Stimulated activated CD4-positive, alpha-beta T cell treated with anti-CD3 and anti-CD28 coated beads, TNF-alpha, amount 100 ng/mL, for 48 hours (primary cell): ENCODE measurements at regions not wholly inside any gene's neighbourhood (a gene's known extent, or its start where the extent isn't known, plus 50 kb on each side); places are given as distances from the start of the nearest gene placed in this dataset.

ENCODE experiments used
- DNase-seq, 3 donors: peaks; one replicate each; pipeline ENCODE4 v3.0.0-alpha.2; 2020; ENCODE audit warnings: low read depth in 3 of 3

DNA sequence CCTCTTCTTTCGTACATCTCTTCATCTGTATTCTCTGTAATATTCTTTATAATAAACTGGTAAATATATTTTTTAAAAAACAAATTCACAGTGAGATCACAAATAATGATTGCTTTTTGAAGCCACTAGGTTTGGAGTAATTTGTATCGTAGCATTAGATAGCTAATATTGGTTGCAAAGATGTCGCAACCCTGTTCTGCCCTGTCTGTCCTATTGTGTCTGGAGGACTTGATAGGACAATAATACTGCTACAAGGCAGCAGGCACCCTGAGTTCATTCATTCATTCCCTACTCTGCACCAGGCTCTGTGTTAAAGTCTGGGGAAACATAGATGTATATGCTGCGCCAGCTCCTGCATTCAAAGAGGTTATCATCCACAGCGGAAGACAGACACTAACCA is 206.7 kb upstream of the KLF4 start:
- DNase-seq = no peak

DNA sequence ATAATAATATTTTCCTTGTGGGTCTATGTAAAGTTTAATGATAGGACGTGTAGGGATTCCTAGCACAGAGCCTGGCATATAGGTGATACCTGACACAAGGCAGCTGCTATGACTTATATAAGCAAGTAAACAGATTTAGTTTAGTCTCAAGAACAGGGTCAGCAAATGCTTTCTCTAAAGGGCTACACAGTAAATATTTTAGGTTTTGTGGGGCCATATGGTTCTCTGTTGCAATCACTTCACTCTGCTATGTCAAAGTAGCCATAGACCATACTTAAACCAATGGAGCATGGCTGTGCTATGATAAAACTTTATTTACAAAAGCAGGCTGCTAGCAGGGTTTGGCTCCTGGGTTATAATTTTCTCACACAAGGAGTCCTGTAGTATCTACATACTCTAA is 204.8 kb upstream of the KLF4 start:
- no peak for DNase-seq

- no peak for DNase-seq
These were observed 204.2 kb upstream of the KLF4 start for GRCh38 chr9:107693625-107694326.

- DNase-seq = no peak
These were observed 202.1 kb upstream of the KLF4 start for GRCh38 chr9:107691664-107692063.

DNA sequence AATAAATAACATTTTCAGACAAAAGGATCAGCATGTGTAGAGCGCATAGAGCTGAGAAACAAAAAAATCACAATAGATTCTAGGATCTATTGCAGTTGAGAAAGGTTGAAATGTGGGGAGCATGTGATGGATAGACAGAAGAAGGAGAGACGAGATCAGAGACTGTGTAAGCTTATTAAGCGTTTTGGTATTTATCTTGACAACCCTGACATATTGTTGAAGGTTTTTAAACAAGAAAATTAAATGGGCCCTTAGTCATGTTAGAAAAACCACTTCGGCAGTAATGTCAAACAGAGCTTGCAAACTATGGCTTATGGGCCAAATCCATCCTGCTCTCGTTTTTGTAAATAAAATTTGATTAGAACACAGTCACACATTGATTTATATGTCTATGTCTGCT is 200.5 kb upstream of the KLF4 start:
- no peak for DNase-seq

DNA sequence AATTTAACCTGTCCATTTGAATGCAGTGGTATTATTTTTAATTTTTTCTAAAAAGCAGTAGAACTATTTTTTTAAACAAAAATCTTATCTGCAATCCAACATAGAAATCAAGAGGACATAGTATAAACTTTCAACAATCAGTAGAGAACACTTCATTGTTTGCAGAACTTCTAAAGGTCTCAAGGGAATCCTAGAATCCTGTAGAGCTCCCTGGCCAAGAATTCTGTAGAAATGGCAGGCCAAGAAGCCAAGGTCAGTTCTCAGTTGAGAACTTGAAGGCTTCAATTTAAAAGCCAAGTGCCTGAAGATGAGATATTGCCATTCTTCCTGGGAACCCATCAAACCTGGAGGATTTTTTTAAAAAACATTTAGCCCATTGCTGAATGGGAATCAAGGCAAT is 199.2 kb upstream of the KLF4 start:
- no peak for DNase-seq

GRCh38 chr9:107685901-107686300 is 196.3 kb upstream of the KLF4 start:
- no peak for DNase-seq

GRCh38 chr9:107685376-107685775 is 195.8 kb upstream of the KLF4 start:
- DNase-seq = no peak

- DNase-seq = no peak
These were observed 194.7 kb upstream of the KLF4 start for GRCh38 chr9:107684224-107684623.

DNA sequence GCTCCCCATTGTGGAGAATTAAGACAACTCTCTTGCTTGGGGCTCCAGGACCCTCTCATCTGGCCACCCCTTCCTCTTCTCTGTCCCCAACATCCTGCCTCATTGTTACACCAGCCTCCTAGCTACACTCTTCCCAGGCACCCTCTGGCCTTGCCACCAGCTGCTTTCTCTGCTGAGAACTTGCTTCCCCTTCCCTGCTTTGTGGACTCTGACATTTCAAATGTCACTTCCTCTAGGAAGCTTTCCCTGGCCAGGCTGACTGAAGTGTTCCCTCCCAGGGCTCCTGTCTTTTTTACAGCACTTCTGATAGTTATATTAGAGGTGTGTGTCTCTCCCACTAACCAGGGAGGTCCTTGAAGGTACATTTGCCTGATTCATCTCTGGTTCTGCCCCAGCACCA is 194.0 kb upstream of the KLF4 start:
- DNase-seq = no peak

DNA sequence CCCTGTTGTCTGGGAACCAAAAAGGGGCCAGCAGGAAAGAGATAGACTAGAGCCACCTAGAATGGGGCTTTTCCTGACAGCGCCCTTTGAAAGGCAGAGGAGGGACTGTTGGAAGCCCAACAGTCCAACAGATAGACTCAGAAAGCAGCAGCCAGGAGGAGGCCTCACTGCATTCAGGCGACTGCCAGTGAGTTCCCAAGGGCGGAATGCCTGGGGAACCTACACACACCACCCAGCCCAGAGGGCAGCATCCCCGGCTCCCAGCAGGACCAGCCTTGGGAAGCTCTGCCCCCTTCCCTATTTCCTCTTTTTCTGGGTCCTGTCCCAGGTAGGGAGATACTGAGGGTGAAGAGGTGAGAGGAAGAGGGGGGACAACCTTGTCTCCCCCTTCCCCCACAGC is 192.4 kb upstream of the KLF4 start:
- DNase-seq = no peak

DNA sequence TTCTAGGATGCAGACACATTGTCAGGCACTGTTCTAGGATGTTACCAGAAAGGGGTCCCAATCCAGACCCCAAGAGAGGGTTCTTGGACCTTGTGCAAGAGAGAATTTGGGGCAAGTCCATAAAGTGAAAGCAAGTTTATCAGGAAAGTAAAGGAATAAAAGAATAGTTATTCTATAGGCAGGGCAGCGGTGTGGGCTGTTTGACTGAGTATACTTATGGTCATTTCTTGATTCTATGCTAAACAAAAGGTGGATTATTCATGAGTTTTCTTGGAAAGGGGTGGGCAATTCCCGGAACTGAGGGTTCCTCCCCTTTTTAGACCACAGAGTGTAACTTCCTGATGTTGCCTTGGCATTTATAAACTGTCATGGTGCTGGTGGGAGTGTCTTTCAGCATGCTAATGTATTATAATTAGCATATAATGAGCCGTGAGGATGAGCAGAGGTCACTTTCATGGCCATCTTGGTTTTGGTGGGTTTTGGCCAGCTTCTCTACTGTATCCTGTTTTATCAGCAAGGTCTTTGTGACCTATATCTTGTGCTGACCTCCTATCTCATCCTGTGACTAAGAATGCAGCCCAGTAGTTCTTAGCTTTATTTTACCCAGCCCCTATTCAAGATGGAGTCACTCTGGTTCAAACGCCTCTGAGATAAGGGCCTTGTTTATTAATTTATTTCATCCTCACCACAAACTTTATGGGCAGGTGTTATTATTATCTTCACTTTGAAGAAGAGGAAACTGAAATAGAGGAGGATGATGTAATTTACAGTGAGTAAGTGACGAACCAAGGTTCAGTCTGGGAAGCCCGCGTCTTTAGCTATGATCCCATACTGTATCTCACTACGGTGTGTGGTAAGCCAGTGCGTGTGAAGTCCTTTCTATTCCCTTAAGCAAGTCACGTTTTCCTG is 186.0 kb upstream of the KLF4 start:
- DNase-seq = no peak

DNA sequence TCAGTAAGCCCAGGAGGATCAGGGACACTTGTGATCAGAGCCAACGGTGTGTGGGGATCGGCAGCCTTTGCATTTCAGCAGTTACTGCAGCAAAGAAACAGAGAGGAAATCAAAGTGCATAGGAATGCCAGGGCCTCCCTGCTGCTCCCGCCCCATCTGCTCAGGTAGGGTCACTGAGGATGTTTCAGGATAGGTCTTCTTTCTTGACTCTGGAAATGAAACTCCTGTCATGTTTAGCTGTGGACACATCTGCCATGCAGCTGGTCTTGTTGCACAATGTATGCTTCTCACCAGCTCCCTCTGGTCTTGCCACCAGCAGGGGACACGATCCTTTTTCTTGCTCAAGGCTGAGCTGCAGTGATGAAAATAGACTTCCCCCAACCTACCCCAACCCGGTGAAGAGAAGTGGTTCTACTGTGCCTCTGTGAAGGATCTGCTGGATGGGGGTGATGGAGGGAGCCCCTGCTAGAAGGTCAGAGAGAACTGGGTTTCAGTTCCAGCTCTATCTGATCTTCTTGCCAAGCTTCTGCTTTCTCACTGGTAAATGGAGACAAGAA is 185.2 kb upstream of the KLF4 start:
- DNase-seq = no peak

DNA sequence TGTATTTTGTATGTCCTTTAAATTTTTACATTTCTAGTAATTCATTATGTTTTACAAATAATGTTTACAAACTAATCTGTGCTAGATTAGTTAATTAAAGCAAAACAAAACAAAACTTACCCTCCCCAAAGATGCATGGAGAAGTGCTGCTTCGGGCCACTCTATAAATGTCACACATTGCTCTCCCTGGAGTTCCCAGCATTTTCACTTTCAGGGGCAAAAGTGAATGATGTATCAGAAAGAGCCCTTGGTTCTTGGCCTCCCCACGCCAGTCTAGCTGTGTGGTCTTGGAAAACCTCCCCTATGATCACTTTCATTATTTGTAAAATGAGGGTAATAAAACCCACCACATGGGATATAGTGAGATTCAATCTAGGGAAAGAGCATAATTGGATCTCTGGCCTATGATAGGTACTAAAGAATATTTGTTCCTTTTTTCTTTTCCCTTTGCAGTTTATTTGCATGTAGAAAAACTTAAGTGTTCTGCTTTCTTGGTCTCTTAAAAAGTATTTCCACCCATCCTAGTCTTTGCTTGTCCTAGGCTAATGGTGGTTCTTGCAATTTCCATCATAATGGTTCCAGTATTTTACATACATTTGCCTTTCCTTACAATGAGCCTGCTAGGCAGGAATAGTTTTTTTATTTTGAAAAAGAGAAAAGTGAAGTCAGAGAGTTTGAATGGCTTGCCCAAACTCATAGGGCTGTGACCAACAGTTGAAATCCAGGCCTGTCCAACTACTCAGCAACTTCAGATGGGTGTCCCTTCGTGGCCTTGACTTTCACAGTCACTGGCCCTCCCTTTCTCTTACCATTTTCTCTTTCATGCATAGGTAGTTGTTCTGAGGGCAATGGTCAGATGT is 184.5 kb upstream of the KLF4 start:
- DNase-seq = no peak

DNA sequence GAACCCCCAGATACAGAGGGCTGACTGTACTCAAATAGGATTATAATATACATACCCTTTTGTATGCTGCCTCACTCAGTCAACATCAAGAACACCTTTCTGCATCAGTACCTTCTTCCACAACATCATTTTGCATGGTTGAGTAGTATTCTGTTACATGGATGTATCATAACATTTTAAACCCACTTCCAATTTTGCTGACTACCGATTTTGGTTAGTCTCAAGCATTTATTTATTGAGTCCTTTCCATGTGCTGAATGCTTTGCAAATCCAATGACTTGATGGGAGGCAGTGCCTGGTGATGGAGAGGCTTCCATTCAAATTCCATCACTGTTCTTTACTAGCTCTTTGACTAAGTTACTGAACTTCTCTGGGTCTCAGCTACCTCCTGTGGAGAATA is 182.0 kb upstream of the KLF4 start:
- DNase-seq = no peak

- DNase-seq = no peak
These were observed 179.9 kb upstream of the KLF4 start for GRCh38 chr9:107669422-107669821.

DNA sequence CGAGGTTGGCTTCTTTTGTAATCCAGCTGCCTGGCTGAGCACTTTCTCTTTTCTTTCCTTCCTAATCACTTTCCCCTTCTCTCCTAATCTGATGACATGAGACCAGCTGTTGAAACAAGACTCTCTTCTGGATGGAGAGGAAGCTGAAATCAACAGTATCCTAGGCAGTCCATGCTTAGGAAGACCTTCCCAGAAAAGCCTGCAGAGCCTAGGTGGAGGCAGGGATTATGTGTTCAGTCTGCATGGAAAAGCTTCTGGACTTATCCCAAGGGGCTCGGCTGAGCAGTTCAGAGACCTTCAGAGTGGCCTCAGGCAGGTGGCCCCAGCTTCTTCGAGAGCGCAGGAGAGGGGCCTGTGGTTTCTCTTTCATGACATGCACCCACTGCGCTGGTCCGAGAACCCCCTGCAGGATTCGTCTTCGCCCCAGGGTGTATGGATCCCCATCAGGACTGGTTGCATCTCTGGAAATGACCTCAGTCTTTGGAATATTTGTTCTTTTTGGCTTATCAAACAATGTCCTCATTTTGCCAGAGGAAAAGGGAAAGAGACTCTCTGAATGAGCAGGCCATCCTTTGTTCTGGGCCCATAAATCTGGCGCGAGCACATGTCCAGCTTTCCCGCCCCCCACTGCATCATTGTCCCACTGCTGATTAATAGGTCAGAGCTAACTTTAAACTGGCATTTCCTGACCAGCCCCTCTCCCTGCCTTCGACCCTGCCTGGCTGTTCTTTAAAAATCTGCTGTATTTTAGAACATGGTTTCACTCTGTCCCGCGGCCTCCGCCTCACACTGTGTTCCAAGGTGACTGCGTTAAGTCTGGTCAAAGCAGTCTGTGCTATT is 177.9 kb upstream of the KLF4 start:
- no peak for DNase-seq

- no peak for DNase-seq
These were observed 175.5 kb upstream of the KLF4 start for GRCh38 chr9:107665057-107665456.

- DNase-seq = no peak
These were observed 171.4 kb upstream of the KLF4 start for GRCh38 chr9:107660976-107661375.

- no peak for DNase-seq
These were observed 163.8 kb upstream of the KLF4 start for GRCh38 chr9:107653263-107653821.

DNA sequence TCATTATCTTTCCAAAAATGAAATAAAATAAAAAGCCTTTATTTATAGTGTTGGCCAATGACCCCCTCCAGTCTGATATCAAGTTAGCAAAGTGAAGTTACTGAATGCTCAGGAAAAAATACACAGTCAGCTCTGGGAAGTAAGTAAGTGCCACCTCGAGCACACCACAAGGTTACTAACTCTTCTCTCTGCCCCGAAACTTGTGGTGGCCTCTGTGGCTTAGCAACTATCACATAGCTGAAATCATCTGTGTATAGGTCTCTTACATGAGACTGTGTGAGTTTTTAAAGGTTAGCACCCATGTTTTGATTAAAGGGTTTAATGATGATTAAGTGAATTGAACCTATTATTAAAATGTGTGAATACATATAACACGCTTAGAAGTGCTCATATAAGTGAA is 161.4 kb upstream of the KLF4 start:
- no peak for DNase-seq
